ENCODE measurements at regions not wholly inside any gene's neighbourhood (a gene's known extent, or its start where the extent isn't known, plus 50 kb on each side); places are given as distances from the start of the nearest gene placed in this dataset.
A peak's percentile ranks its signal among the peaks of the same experiment; 100 is the strongest.

GRCh38 chr6:156334966-156335365, 442.2 kb upstream of the ARID1B start:
- no peak for DNase-seq (ENCODE audit: low read depth in 4 of 4, low spot score in 3 of 4)

GRCh38 chr6:156319707-156320106, 457.5 kb upstream of the ARID1B start:
- no peak for DNase-seq (ENCODE audit: low read depth in 4 of 4, low spot score in 3 of 4)

- no peak for DNase-seq (ENCODE audit: low read depth in 4 of 4, low spot score in 3 of 4)
Observed at GRCh38 chr6:156316583-156317125, 460.5 kb upstream of the ARID1B start.

GRCh38 chr6:156315146-156315545, 462.0 kb upstream of the ARID1B start:
- no peak for DNase-seq (ENCODE audit: low read depth in 4 of 4, low spot score in 3 of 4)

- DNase-seq (ENCODE audit: low read depth in 4 of 4, low spot score in 3 of 4): no peak
Observed at GRCh38 chr6:156313037-156313436, 464.1 kb upstream of the ARID1B start.

GRCh38 chr6:156311291-156311690, 465.9 kb upstream of the ARID1B start:
- no peak for DNase-seq (ENCODE audit: low read depth in 4 of 4, low spot score in 3 of 4)

- no peak for DNase-seq (ENCODE audit: low read depth in 4 of 4, low spot score in 3 of 4)
Observed at GRCh38 chr6:156310701-156311100, 466.5 kb upstream of the ARID1B start.

- DNase-seq (ENCODE audit: low read depth in 4 of 4, low spot score in 3 of 4): no peak
Observed at GRCh38 chr6:156309017-156309416, 468.2 kb upstream of the ARID1B start.

GRCh38 chr6:156308604-156309003, 468.6 kb upstream of the ARID1B start:
- no peak for DNase-seq (ENCODE audit: low read depth in 4 of 4, low spot score in 3 of 4)

GRCh38 chr6:156306531-156306930, 470.6 kb upstream of the ARID1B start:
- no peak for DNase-seq (ENCODE audit: low read depth in 4 of 4, low spot score in 3 of 4)

GRCh38 chr6:156283091-156283490, 494.1 kb upstream of the ARID1B start:
- no peak for DNase-seq (ENCODE audit: low read depth in 4 of 4, low spot score in 3 of 4)

- no peak for DNase-seq (ENCODE audit: low read depth in 4 of 4, low spot score in 3 of 4)
Observed at GRCh38 chr6:156282087-156282486, 495.1 kb upstream of the ARID1B start.

GRCh38 chr6:156281266-156281665, 495.9 kb upstream of the ARID1B start:
- no peak for DNase-seq (ENCODE audit: low read depth in 4 of 4, low spot score in 3 of 4)

- no peak for DNase-seq (ENCODE audit: low read depth in 4 of 4, low spot score in 3 of 4)
Observed at GRCh38 chr6:156280065-156280464, 497.1 kb upstream of the ARID1B start.

GRCh38 chr6:156279261-156279969, 497.8 kb upstream of the ARID1B start:
- DNase-seq (ENCODE audit: low read depth in 4 of 4, low spot score in 3 of 4): peak in 2 of 4 donors; percentile 48 to 50

- DNase-seq (ENCODE audit: low read depth in 4 of 4, low spot score in 3 of 4): no peak
Observed at GRCh38 chr6:156273065-156273711, 504.0 kb upstream of the ARID1B start.

GRCh38 chr6:156269751-156270369, 507.3 kb upstream of the ARID1B start:
- no peak for DNase-seq (ENCODE audit: low read depth in 4 of 4, low spot score in 3 of 4)

GRCh38 chr6:156268849-156269248, 508.3 kb upstream of the ARID1B start:
- no peak for DNase-seq (ENCODE audit: low read depth in 4 of 4, low spot score in 3 of 4)

GRCh38 chr6:156262014-156262413, 515.2 kb upstream of the ARID1B start:
- DNase-seq (ENCODE audit: low read depth in 4 of 4, low spot score in 3 of 4): no peak

- no peak for DNase-seq (ENCODE audit: low read depth in 4 of 4, low spot score in 3 of 4)
Observed at GRCh38 chr6:156260815-156261214, 516.4 kb upstream of the ARID1B start.

GRCh38 chr6:156258981-156259380, 518.2 kb upstream of the ARID1B start:
- no peak for DNase-seq (ENCODE audit: low read depth in 4 of 4, low spot score in 3 of 4)

- DNase-seq (ENCODE audit: low read depth in 4 of 4, low spot score in 3 of 4): no peak
Observed at GRCh38 chr6:156256161-156256560, 521.0 kb upstream of the ARID1B start.
